ENCODE measurements at regions not wholly inside any gene's neighbourhood (a gene's known extent, or its start where the extent isn't known, plus 50 kb on each side); places are given as distances from the start of the nearest gene placed in this dataset.

DNA sequence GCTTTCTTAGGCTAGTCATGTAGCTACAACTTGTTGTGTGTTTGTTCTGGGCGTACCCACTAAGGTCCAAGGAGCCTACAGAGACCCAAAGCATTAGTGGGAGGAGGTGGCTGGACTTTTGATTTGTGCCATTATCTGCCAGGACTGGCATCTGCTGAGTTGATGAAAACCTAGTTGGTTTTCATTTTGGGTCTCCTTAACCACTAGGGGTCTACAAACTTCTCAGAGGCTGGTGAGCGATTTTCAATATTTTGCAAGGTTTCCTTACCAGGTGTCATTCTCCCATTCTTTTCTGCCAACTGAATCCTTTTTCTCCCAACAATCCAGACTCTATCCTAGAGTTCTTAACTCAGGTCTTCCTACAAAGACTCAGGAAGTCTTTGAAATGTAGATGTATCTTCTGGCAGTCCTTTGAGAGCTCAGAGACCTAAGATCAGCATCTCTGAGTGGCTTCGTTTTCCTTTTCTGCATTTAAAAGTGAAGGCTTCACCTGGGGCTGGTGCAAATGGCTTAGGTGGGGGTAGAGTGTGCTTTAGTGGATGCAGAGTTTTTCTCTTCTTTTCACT is 150.0 kb upstream of the RMST start:
- Histone ChIP-seq H3K9me3 (replicated peaks; ENCODE audit: control insufficient read depth, insufficient read depth, low read length) (no peaks in the 10 kb centered on the region), H3K36me3 (ENCODE audit: control insufficient read depth in 2 of 2, extremely low read depth in 1 of 2, insufficient read depth in 2 of 2, low read length in 2 of 2) (no peaks in the 10 kb centered on the region), H3K27me3 (ENCODE audit: control insufficient read depth in 2 of 2, insufficient read depth in 2 of 2, low read length in 2 of 2) (peaks cover 0 to 1% of the 10 kb centered on the region in 2 experiments), H3K9ac (replicated peaks; ENCODE audit: extremely low read depth, insufficient read depth, low read length) (no peak overlapping the region), H4K20me1 (replicated peaks; ENCODE audit: control insufficient read depth, extremely low read depth, insufficient read depth, low read length) (no peaks in the 10 kb centered on the region), H3K79me2 (ENCODE audit: control insufficient read depth, insufficient read depth, low read length) (no peaks in the 10 kb centered on the region), H3K4me2 (ENCODE audit: insufficient read depth, low read length) (no peak overlapping the region), H3K4me1 (ENCODE audit: control insufficient read depth, extremely low read depth, insufficient read depth, low read length) (no peaks in the 10 kb centered on the region), H3K9me1 (replicated peaks; ENCODE audit: control insufficient read depth, extremely low read depth, insufficient read depth, low read length) (no peaks in the 10 kb centered on the region), H3K27ac (ENCODE audit: insufficient read depth, low read depth, low read length) (no peak overlapping the region), H2AFZ (ENCODE audit: low read depth, low read length) (no peak overlapping the region), H3K4me3 (replicated peaks in 1 of 3; ENCODE audit: insufficient read depth in 1 of 3, low read depth in 1 of 3, low read length in 3 of 3) (no peak overlapping the region)
- CTCF ChIA-PET, result no interaction called here
- intact Hi-C loops (cut with micrococcal nuclease) (loop anchor here (10.0 kb wide), 1 partner anchor 1062 kb away; no protein-coding TSS in a partner anchor), dilution Hi-C loops (cut with MboI; ENCODE audit: extremely low pct_ligation_motif_present, low sequenced_read_pairs) (no loop called here)
- DNase-seq (ENCODE audit: low read depth, low spot score), result no peak
- TF ChIP-seq JUN (IDR thresholded peaks at IDR 0.05; ENCODE audit: borderline replicate concordance, insufficient read depth, insufficient read length, low read depth) (no peak), MYC (IDR thresholded peaks at IDR 0.05; ENCODE audit: low read depth, low read length) (no peak)
- TF ChIP-seq, protein P1, sequence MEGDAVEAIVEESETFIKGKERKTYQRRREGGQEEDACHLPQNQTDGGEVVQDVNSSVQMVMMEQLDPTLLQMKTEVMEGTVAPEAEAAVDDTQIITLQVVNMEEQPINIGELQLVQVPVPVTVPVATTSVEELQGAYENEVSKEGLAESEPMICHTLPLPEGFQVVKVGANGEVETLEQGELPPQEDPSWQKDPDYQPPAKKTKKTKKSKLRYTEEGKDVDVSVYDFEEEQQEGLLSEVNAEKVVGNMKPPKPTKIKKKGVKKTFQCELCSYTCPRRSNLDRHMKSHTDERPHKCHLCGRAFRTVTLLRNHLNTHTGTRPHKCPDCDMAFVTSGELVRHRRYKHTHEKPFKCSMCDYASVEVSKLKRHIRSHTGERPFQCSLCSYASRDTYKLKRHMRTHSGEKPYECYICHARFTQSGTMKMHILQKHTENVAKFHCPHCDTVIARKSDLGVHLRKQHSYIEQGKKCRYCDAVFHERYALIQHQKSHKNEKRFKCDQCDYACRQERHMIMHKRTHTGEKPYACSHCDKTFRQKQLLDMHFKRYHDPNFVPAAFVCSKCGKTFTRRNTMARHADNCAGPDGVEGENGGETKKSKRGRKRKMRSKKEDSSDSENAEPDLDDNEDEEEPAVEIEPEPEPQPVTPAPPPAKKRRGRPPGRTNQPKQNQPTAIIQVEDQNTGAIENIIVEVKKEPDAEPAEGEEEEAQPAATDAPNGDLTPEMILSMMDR (IDR thresholded peaks at IDR 0.05; ENCODE audit: extremely low read depth in 1 of 2, insufficient read depth in 1 of 2, low read depth in 1 of 2, low read length in 2 of 2), result peak in 1 of 2 donors; percentile 17
- no peak for FAIRE-seq
- BruUV-seq (replicated peaks), result no TSS peak
- POLR2A ChIA-PET, result no interaction called here

DNA sequence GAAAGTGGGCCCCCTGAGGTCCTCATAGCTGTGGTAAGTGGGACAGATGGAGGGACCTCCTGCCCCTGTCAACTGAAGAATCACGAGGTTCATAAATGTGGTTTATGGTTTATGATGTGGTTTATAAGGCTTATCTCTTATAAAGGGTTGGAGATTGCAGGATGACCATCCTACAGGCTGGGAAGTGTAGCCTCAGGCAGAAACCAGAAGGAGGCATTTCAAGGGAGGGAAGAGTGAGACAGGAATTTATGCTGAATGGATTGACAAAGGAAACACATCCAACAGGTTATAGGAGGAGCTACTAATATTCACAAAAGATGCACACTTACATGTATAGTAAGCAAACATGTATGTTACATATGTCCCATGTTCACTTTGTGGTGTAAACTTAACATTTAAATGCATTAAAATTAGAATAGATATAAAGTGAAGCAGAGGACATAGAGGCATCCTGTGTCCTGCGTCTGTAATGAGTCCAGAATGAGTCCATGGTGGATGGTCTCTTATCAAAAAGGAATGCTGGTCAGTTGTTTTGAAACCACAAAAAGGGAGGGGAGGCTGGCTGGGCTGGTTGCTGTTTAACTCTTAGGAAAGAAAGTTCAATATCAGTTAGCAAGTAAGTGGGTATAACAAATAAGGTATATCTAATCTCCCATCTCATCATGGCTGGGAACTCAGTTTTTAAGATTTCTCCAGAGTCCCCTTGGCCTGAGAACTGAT is 149.0 kb upstream of the RMST start:
- intact Hi-C loops (cut with micrococcal nuclease), result loop anchor here (10.0 kb wide), 1 partner anchor 1061 kb away; no protein-coding TSS in a partner anchor
- no peak for FAIRE-seq
- CTCF ChIA-PET, result no interaction called here

More for the DNA sequence above, 149.0 kb upstream of the RMST start:
- Histone ChIP-seq H2AFZ (ENCODE audit: low read depth, low read length) (no peak overlapping the region), H3K36me3 (ENCODE audit: control insufficient read depth in 2 of 2, extremely low read depth in 1 of 2, insufficient read depth in 2 of 2, low read length in 2 of 2) (no peaks in the 10 kb centered on the region), H3K27ac (ENCODE audit: insufficient read depth, low read depth, low read length) (no peak overlapping the region), H3K9me3 (replicated peaks; ENCODE audit: control insufficient read depth, insufficient read depth, low read length) (no peaks in the 10 kb centered on the region), H3K79me2 (ENCODE audit: control insufficient read depth, insufficient read depth, low read length) (no peaks in the 10 kb centered on the region), H3K9ac (replicated peaks; ENCODE audit: extremely low read depth, insufficient read depth, low read length) (no peak overlapping the region), H3K4me1 (ENCODE audit: control insufficient read depth, extremely low read depth, insufficient read depth, low read length) (no peaks in the 10 kb centered on the region), H4K20me1 (replicated peaks; ENCODE audit: control insufficient read depth, extremely low read depth, insufficient read depth, low read length) (no peaks in the 10 kb centered on the region), H3K27me3 (ENCODE audit: control insufficient read depth in 2 of 2, insufficient read depth in 2 of 2, low read length in 2 of 2) (peaks cover 0 to 1% of the 10 kb centered on the region in 2 experiments), H3K9me1 (replicated peaks; ENCODE audit: control insufficient read depth, extremely low read depth, insufficient read depth, low read length) (no peaks in the 10 kb centered on the region), H3K4me2 (ENCODE audit: insufficient read depth, low read length) (no peak overlapping the region), H3K4me3 (replicated peaks in 1 of 3; ENCODE audit: insufficient read depth in 1 of 3, low read depth in 1 of 3, low read length in 3 of 3) (no peak overlapping the region)
- dilution Hi-C loops (cut with MboI; ENCODE audit: extremely low pct_ligation_motif_present, low sequenced_read_pairs), result no loop called here
- no peak for DNase-seq (ENCODE audit: low read depth, low spot score)
- POLR2A ChIA-PET, result no interaction called here
- TF ChIP-seq EZH2 (IDR thresholded peaks at IDR 0.05; ENCODE audit: borderline replicate concordance, low read depth, low read length, severe bottlenecking) (no peak), POLR2AphosphoS5 (IDR thresholded peaks at IDR 0.05; ENCODE audit: insufficient read depth, low read depth, low read length) (no peak), JUN (IDR thresholded peaks at IDR 0.05; ENCODE audit: borderline replicate concordance, insufficient read depth, insufficient read length, low read depth) (no peak), POLR2A (IDR thresholded peaks at IDR 0.05; ENCODE audit: low read depth, low read length) (no peak), FOS (IDR thresholded peaks at IDR 0.05; ENCODE audit: borderline replicate concordance, insufficient read depth, low read length) (no peak), MYC (IDR thresholded peaks at IDR 0.05; ENCODE audit: low read depth, low read length) (no peak)
- no TSS peak for BruUV-seq (replicated peaks)
